ENCODE measurements at regions not wholly inside any gene's neighbourhood (a gene's known extent, or its start where the extent isn't known, plus 50 kb on each side); places are given as distances from the start of the nearest gene placed in this dataset.
"Not testable (repeated sequence)": the region's sequence is repeated elsewhere in the genome, so short reads cannot be mapped to it uniquely, and the experiment has no call there.

DNA sequence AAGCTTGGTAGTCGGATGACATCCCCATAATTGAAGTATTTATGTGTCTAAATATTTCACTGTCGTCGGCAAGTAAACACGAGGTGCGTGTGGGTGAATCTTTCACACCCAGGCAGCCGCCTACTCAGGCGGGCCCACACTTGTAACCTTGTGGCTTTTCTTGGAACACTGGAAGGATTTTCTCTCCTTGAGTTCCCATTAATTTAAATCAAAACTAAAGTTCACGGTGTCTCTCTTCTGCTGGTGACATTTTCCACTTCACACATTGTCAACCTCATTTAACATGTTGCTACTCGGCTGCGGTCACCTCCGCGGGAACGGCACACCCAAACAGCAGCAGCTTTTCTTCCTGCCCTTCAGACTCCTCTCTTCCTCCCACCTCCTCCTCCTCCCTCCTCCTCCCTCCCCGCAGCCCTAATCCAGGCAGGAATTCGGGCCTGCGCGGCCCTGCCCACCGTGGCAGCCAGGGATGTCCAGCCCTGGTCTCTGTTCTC, 336.6 kb downstream of the QKI start:
- TF ChIP-seq, protein P1, sequence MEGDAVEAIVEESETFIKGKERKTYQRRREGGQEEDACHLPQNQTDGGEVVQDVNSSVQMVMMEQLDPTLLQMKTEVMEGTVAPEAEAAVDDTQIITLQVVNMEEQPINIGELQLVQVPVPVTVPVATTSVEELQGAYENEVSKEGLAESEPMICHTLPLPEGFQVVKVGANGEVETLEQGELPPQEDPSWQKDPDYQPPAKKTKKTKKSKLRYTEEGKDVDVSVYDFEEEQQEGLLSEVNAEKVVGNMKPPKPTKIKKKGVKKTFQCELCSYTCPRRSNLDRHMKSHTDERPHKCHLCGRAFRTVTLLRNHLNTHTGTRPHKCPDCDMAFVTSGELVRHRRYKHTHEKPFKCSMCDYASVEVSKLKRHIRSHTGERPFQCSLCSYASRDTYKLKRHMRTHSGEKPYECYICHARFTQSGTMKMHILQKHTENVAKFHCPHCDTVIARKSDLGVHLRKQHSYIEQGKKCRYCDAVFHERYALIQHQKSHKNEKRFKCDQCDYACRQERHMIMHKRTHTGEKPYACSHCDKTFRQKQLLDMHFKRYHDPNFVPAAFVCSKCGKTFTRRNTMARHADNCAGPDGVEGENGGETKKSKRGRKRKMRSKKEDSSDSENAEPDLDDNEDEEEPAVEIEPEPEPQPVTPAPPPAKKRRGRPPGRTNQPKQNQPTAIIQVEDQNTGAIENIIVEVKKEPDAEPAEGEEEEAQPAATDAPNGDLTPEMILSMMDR (IDR thresholded peaks at IDR 0.05): no peak
- no peak overlapping the region for H3K4me3 ChIP-seq
- no peaks in the 10 kb centered on the region for H3K27me3 ChIP-seq
- H3K4me1 ChIP-seq: peaks cover 5% of the 10 kb centered on the region
- H3K36me3 ChIP-seq: no peaks in the 10 kb centered on the region
- DNase-seq (peak; percentile 77), ATAC-seq (peak; percentile 68)
- H3K9me3 ChIP-seq: no peaks in the 10 kb centered on the region
- intact Hi-C loops (cut with DNase I): no loop called here
- H3K27ac ChIP-seq: peak overlapping the region; percentile 6

DNA sequence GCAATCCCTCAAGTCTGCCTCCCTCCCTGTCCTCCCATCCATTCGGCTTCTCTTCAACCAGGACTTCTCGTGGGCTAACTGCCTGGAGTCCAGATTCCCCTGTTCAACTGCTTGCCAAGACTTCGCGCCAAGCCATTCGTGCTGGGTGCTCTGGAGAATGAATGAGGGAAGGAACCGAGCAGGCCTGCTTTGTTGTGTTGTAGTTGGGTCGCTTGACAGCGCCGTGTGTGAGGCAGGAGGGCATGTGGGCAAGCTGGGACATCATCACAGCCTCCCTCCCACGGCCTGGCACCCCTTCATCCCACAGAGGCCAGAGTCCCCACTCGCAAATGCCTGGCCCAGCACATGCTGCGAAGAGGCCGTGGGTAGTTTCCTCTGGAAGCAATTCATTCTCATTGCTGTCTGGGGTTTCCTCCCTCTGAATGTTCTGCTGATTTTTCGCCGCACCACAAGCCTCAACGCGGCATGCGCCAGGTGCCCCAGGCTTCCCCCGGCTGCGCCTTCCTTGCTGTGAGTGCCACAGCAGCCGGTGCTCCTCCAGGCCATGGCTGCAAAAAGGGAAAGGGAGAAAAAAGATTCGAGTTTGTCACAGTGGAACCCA, 336.0 kb downstream of the QKI start:
- Histone ChIP-seq H3K4me3 (no peak overlapping the region), H3K27ac (peak overlapping the region; percentile 6), H3K9me3 (no peaks in the 10 kb centered on the region), H3K36me3 (no peaks in the 10 kb centered on the region), H3K4me1 (peaks cover 5% of the 10 kb centered on the region), H3K27me3 (no peaks in the 10 kb centered on the region)
- TF ChIP-seq, protein P1 (IDR thresholded peaks at IDR 0.05): no peak
- DNase-seq (no peak), ATAC-seq (peak; percentile 42)
- intact Hi-C loops (cut with DNase I): no loop called here

DNA sequence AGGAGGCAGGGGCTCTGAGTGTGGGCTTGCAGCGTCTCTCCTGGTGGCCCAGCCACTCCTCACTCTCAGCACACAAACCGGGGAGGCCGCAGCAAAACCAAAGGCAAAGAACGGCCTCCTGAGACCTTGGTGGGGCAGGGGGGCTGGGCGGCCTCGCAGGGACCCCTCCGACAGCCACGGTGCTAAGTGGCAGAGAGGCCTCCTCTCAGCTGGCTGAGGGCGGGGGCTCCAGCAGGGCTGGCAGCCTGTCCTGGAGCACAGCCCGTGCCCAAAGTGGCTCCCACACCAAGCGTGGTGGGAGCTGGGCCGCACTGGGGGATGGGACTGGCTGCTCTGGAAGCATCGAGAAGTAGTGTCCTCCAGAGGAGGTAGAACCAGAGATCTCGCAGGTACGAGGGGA, 334.4 kb downstream of the QKI start:
- ATAC-seq: no peak
- TF ChIP-seq, protein P1 (IDR thresholded peaks at IDR 0.05): no peak
- no peak for DNase-seq
- Histone ChIP-seq H3K27me3 (no peaks in the 10 kb centered on the region), H3K27ac (no peak overlapping the region), H3K4me1 (peaks cover 5% of the 10 kb centered on the region), H3K9me3 (no peaks in the 10 kb centered on the region), H3K4me3 (no peak overlapping the region), H3K36me3 (no peaks in the 10 kb centered on the region)
- intact Hi-C loops (cut with DNase I): no loop called here

DNA sequence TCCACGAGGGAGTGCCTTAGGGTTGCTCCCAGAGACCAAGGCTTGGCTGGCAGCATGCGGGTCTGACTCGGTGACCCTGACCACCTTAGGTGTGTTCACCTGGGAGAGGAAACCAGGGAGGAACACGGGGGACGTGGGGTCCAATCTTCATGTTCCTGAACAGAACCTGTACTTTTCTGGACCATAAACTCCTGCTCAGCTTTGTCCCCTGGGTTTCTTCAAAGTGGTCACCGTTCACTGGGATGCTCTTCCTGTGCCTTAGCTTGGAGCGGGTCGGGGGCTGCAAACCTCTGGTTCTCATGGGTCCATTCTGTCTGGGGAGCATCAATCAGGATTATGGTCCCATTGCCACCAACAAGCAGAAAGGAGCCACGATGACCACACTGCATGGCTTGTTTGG, 333.5 kb downstream of the QKI start:
- Histone ChIP-seq H3K36me3 (no peaks in the 10 kb centered on the region), H3K27me3 (no peaks in the 10 kb centered on the region), H3K27ac (no peak overlapping the region), H3K4me3 (no peak overlapping the region), H3K4me1 (peaks cover 5% of the 10 kb centered on the region), H3K9me3 (no peaks in the 10 kb centered on the region)
- intact Hi-C loops (cut with DNase I): no loop called here
- no peak for DNase-seq
- ATAC-seq: no peak
- TF ChIP-seq, protein P1 (IDR thresholded peaks at IDR 0.05): no peak

DNA sequence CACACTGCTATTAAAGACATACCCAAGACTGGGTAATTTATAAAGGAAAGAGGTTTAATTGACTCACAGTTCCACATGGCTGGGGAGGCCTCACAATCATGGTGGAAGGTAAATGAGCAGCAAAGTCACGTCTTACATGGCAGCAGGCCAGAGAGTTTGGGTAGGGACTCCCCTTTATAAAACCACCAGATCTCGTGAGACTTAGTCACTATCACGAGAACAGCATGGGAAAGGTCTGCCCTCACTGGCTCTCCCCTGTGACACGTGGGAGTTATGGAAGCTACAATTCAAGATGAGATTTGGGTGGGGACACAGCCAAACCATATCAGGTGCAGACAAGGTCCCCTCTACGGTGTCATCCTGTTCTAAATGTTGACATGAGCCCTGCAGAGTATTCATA, 332.5 kb downstream of the QKI start:
- ATAC-seq; H3K4me3 ChIP-seq; H3K27me3 ChIP-seq; H3K36me3 ChIP-seq; intact Hi-C loops (cut with DNase I); H3K27ac ChIP-seq; DNase-seq; H3K4me1 ChIP-seq; H3K9me3 ChIP-seq: not testable (repeated sequence)

DNA sequence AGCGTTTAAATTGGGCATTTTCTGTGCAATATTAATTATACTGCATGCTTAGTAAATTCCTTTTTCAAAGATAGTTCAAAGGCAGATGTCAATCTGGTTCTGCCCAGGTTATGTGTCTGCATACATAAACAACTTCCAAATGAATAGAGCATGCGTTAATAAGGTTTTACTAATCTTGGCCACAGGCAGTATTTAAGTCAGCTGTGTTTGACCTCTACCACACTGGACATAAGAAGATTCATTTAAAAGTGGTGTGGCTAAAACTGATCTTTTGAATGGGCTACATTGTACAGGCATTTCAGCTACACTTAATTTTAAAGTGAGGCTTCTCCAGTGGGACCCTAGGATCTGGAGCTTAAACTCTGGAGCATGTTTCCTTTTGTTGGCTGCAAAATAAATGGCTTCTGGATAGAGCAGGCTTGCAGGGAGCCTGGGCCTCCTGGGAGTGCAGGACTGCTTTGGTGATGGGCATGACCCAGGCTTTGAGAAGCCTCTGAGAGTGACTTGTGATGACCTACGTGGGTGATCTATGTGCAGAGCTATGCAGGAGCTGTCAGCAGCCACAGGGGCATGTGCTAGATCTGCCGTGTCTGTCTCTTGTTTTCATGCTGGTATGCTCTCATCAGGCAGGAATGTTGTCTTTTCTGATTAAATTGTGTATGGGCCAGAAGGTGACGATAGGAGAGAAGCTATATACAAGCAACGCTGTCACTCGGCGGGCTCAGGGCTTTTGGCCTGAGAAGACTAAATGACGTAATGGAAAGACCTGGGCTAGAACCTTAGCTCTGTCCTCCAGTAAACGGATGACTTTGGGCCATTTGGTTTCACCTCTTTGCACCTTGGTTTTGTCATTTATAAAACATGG, 331.2 kb downstream of the QKI start:
- ATAC-seq (peak; percentile 67), DNase-seq (no peak)
- Histone ChIP-seq H3K36me3 (no peaks in the 10 kb centered on the region), H3K9me3 (no peaks in the 10 kb centered on the region), H3K27me3 (no peaks in the 10 kb centered on the region), H3K4me1 (no peaks in the 10 kb centered on the region), H3K4me3 (no peak overlapping the region), H3K27ac (no peak overlapping the region)
- TF ChIP-seq, protein P1 (IDR thresholded peaks at IDR 0.05): no peak
- intact Hi-C loops (cut with DNase I): no loop called here
